Panc1 (cell line): ENCODE measurements at regions not wholly inside any gene's neighbourhood (a gene's known extent, or its start where the extent isn't known, plus 50 kb on each side); places are given as distances from the start of the nearest gene placed in this dataset.

Experiments
- ATAC-seq: fragments of 200-7000 bp; cut with Tn5 transposase; 2 replicates; pipeline ENCODE4 v1.9.1; 2020; ENCODE audit warnings: mild to moderate bottlenecking, moderate library complexity
- BruUV-seq: library from RNA; stranded (reverse); fragments of 400-500 nt; replicated peaks from 2 replicates; lab custom pipeline; 2021; lab: Mats Ljungman, UMichigan
- CTCF ChIA-PET: fragments of 300-600 bp; sonication (Branson Sonifier 250); formaldehyde crosslinking; loops from one replicate; lab custom pipeline; 2022; ENCODE audit warnings: antibody characterized with exemption; lab: Charles Lee
- POLR2A ChIA-PET: fragments of 300-600 bp; sonication (Branson Sonifier 250); formaldehyde crosslinking; loops from one replicate; lab custom pipeline; 2022; ENCODE audit warnings: antibody characterized with exemption; lab: Charles Lee
- DNase-seq: peaks from one replicate; pipeline ENCODE4 v3.0.0-alpha.2; 2010; ENCODE audit warnings: low read depth, low spot score
- H3K27ac ChIP-seq: 2 replicates; pipeline ENCODE4 v1.5.1; 2011; ENCODE audit warnings: mild to moderate bottlenecking, low read length, inconsistent platforms
- H3K27me3 ChIP-seq: fragments of 200-500 bp; sonication (Bioruptor generic); 2 replicates; pipeline ENCODE4 v1.6.0; 2014; ENCODE audit warnings: low read length, inconsistent platforms; ENCODE audit not compliant: control insufficient read depth, insufficient read depth
- H3K36me3 ChIP-seq: fragments of 200-500 bp; sonication (Bioruptor generic); 2 replicates; pipeline ENCODE4 v1.5.1; 2014; ENCODE audit warnings: inconsistent platforms, mild to moderate bottlenecking, low read length, moderate library complexity; ENCODE audit not compliant: control insufficient read depth, insufficient read depth
- H3K4me1 ChIP-seq: 2 replicates; pipeline ENCODE4 v1.5.1; 2011; ENCODE audit warnings: inconsistent platforms, mild to moderate bottlenecking, low read length, moderate library complexity; ENCODE audit not compliant: control insufficient read depth, insufficient read depth
- H3K4me3 ChIP-seq, 2 experiments: 2 replicates each; pipeline ENCODE4 v1.5.1; 2011 to 2012; ENCODE audit warnings: low read depth in 2 of 2, low read length in 2 of 2, mild to moderate bottlenecking in 2 of 2, inconsistent platforms in 1 of 2, moderate library complexity in 1 of 2
- H3K9me3 ChIP-seq: fragments of 200-500 bp; sonication (Bioruptor generic); 2 replicates; pipeline ENCODE4 v1.5.1; 2014; ENCODE audit warnings: low read depth, mild to moderate bottlenecking, inconsistent platforms, low read length, moderate library complexity; ENCODE audit not compliant: control insufficient read depth, insufficient read depth
- CTCF ChIP-seq: fragments of 450-650 bp; IDR thresholded peaks from 2 replicates; pipeline ENCODE4 v1.5.1; 2017; ENCODE audit warnings: mild to moderate bottlenecking
- POLR2AphosphoS5 ChIP-seq: IDR thresholded peaks from 2 replicates; pipeline ENCODE4 v1.6.1; 2012; ENCODE audit warnings: mild to moderate bottlenecking, low read depth, low read length, moderate library complexity
- REST ChIP-seq, 2 experiments: IDR thresholded peaks; 2 replicates each; pipeline ENCODE4 v1.6.1; 2011 to 2012; ENCODE audit warnings: low read depth in 2 of 2, control low read depth in 1 of 2, low read length in 1 of 2, mild to moderate bottlenecking in 1 of 2, moderate library complexity in 1 of 2; ENCODE audit not compliant: insufficient read depth in 1 of 2
- SIN3A ChIP-seq: IDR thresholded peaks from 2 replicates; pipeline ENCODE4 v1.6.1; 2012; ENCODE audit warnings: low read depth, mild to moderate bottlenecking, low read length, moderate library complexity, borderline replicate concordance; ENCODE audit not compliant: insufficient read depth
- TCF7L2 ChIP-seq: IDR thresholded peaks from 2 replicates; pipeline ENCODE4 v1.6.1; 2011; ENCODE audit warnings: mild to moderate bottlenecking, low read depth, low read length, inconsistent platforms
- in situ Hi-C: cut with HindIII; loops from 2 replicates; pipeline ENCODE4 v1.10.0; 2016; ENCODE audit warnings: low sequenced_read_pairs, low pct_unique_long_range_greater_than_20kb
- intact Hi-C: fragments of 100-400 bp; cut with micrococcal nuclease; formaldehyde crosslinking; loops from one replicate; pipeline ENCODE4 v1.10.0; 2022; ENCODE audit not compliant: unreplicated experiment

- Histone ChIP-seq H3K36me3 (no peaks in the 10 kb centered on the region), H3K27ac (no peak overlapping the region), H3K27me3 (no peaks in the 10 kb centered on the region), H3K4me3 (no peak overlapping the region), H3K4me1 (no peaks in the 10 kb centered on the region), H3K9me3 (0 out of 2 replicates have a peak, but pooled peaks cover 4% of the 10 kb centered on the region)
- ChIA-PET POLR2A (no interaction called here), CTCF (no interaction called here)
- no peak for ATAC-seq
- intact Hi-C loops: no loop called here
- in situ Hi-C loops: no loop called here
- TF ChIP-seq REST (IDR thresholded peaks at IDR 0.05; ENCODE audit: insufficient read depth in 1 of 2, low read depth in 2 of 2, low read length in 1 of 2) (no peak), POLR2AphosphoS5 (no peak), TCF7L2 (no peak), SIN3A (no peak), CTCF (no peak)
- no TSS peak for BruUV-seq
- DNase-seq: no peak
Observed at GRCh38 chr1:60271041-60271440, 197.5 kb upstream of the C1orf87 start.

- intact Hi-C loops (no loop called here), in situ Hi-C loops (no loop called here)
- H3K27me3 ChIP-seq: no peaks in the 10 kb centered on the region
- DNase-seq (no peak), ATAC-seq (no peak)
- TF ChIP-seq POLR2AphosphoS5 (no peak), SIN3A (no peak), TCF7L2 (no peak), REST (IDR thresholded peaks at IDR 0.05; ENCODE audit: insufficient read depth in 1 of 2, low read depth in 2 of 2, low read length in 1 of 2) (no peak), CTCF (no peak)
- BruUV-seq: no TSS peak
- H3K4me3 ChIP-seq: no peak overlapping the region
- ChIA-PET CTCF (no interaction called here), POLR2A (no interaction called here)
- H3K9me3 ChIP-seq: 0 out of 2 replicates have a peak, but pooled peaks cover 4% of the 10 kb centered on the region
- H3K4me1 ChIP-seq: no peaks in the 10 kb centered on the region
- no peak overlapping the region for H3K27ac ChIP-seq
- no peaks in the 10 kb centered on the region for H3K36me3 ChIP-seq
Observed at GRCh38 chr1:60268451-60268850, 194.9 kb upstream of the C1orf87 start.
